HG02610 (cell line): ENCODE measurements at regions not wholly inside any gene's neighbourhood (a gene's known extent, or its start where the extent isn't known, plus 50 kb on each side); places are given as distances from the start of the nearest gene placed in this dataset.
"Not testable (repeated sequence)": the region's sequence is repeated elsewhere in the genome, so short reads cannot be mapped to it uniquely, and the experiment has no call there.

Experiments used
- ATAC-seq: cut with Tn5 transposase; IDR thresholded peaks from one replicate; pipeline ENCODE4 v1.9.1; 2021; ENCODE audit warnings: mild to moderate bottlenecking, moderate library complexity; ENCODE audit not compliant: unreplicated experiment

GRCh38 chr13:67990868-67991267, 760.7 kb upstream of the PCDH9 start:
- no peak for ATAC-seq

GRCh38 chr13:67986234-67986633, 756.1 kb upstream of the PCDH9 start:
- ATAC-seq = no peak

GRCh38 chr13:67977066-67977465, 746.9 kb upstream of the PCDH9 start:
- ATAC-seq = no peak

- ATAC-seq = no peak
Measured at GRCh38 chr13:67971291-67971690, 741.2 kb upstream of the PCDH9 start.

- no peak for ATAC-seq
Measured at GRCh38 chr13:67967031-67967430, 736.9 kb upstream of the PCDH9 start.

- ATAC-seq = no peak
Measured at GRCh38 chr13:67966065-67966464, 735.9 kb upstream of the PCDH9 start.

GRCh38 chr13:67964986-67965385, 734.9 kb upstream of the PCDH9 start:
- no peak for ATAC-seq

- ATAC-seq = no peak
Measured at GRCh38 chr13:67964091-67964490, 734.0 kb upstream of the PCDH9 start.

- ATAC-seq = no peak
Measured at GRCh38 chr13:67961331-67961730, 731.2 kb upstream of the PCDH9 start.

GRCh38 chr13:67951431-67951830, 721.3 kb upstream of the PCDH9 start:
- no peak for ATAC-seq

GRCh38 chr13:67950603-67951002, 720.5 kb upstream of the PCDH9 start:
- no peak for ATAC-seq

- no peak for ATAC-seq
Measured at GRCh38 chr13:67946131-67946530, 716.0 kb upstream of the PCDH9 start.

GRCh38 chr13:67943116-67943515, 713.0 kb upstream of the PCDH9 start:
- no peak for ATAC-seq

- no peak for ATAC-seq
Measured at GRCh38 chr13:67935626-67936025, 705.5 kb upstream of the PCDH9 start.

- no peak for ATAC-seq
Measured at GRCh38 chr13:67934617-67935330, 704.6 kb upstream of the PCDH9 start.

GRCh38 chr13:67932991-67933390, 702.9 kb upstream of the PCDH9 start:
- ATAC-seq = no peak

- ATAC-seq = no peak
Measured at GRCh38 chr13:67917291-67917987, 687.3 kb upstream of the PCDH9 start.

GRCh38 chr13:67916650-67917049, 686.5 kb upstream of the PCDH9 start:
- ATAC-seq = no peak

GRCh38 chr13:67914535-67914934, 684.4 kb upstream of the PCDH9 start:
- no peak for ATAC-seq

- ATAC-seq = not testable (repeated sequence)
Measured at GRCh38 chr13:67902960-67903359, 672.8 kb upstream of the PCDH9 start.

GRCh38 chr13:67880916-67881315, 650.8 kb upstream of the PCDH9 start:
- ATAC-seq = no peak

- no peak for ATAC-seq
Measured at GRCh38 chr13:67878376-67878775, 648.2 kb upstream of the PCDH9 start.

- no peak for ATAC-seq
Measured at GRCh38 chr13:67877031-67877430, 646.9 kb upstream of the PCDH9 start.
